Stomach smooth muscle (tissue), 2 donors: ENCODE measurements at regions not wholly inside any gene's neighbourhood (a gene's known extent, or its start where the extent isn't known, plus 50 kb on each side); places are given as distances from the start of the nearest gene placed in this dataset.

Experiments used
- H3K27ac ChIP-seq: one replicate; pipeline ENCODE4 v1.7.0; 2013; ENCODE audit warnings: mild to moderate bottlenecking, low read length, inconsistent platforms
- H3K27me3 ChIP-seq, 2 donors: one replicate each; pipeline ENCODE4 v1.7.0; 2013; ENCODE audit warnings: low read length in 2 of 2; ENCODE audit not compliant: insufficient read depth in 2 of 2, control insufficient read depth in 1 of 2
- H3K36me3 ChIP-seq, 2 donors: one replicate each; pipeline ENCODE4 v1.7.0; 2013; ENCODE audit warnings: low read length in 2 of 2; ENCODE audit not compliant: control insufficient read depth in 2 of 2, insufficient read depth in 2 of 2
- H3K4me1 ChIP-seq: one replicate; pipeline ENCODE4 v1.7.0; 2013; ENCODE audit warnings: low read length; ENCODE audit not compliant: control insufficient read depth, insufficient read depth
- H3K4me3 ChIP-seq, 2 donors: one replicate each; pipeline ENCODE4 v1.7.0; 2013; ENCODE audit warnings: low read length in 2 of 2
- H3K9ac ChIP-seq, 2 donors: one replicate each; pipeline ENCODE4 v1.7.0; 2013; ENCODE audit warnings: low read length in 2 of 2, mild to moderate bottlenecking in 1 of 2
- H3K9me3 ChIP-seq, 2 donors: one replicate each; pipeline ENCODE4 v1.7.0; 2013; ENCODE audit warnings: low read length in 2 of 2; ENCODE audit not compliant: control insufficient read depth in 2 of 2
- donor health status: healthy.
- donor health status: Pancreatic carcinoma.

- no peak overlapping the region for H3K9ac ChIP-seq
- H3K27ac ChIP-seq, result no peak overlapping the region
- peaks cover 0 to 2% of the 10 kb centered on the region in 2 donors for H3K9me3 ChIP-seq
- peaks cover 2% of the 10 kb centered on the region for H3K4me1 ChIP-seq
- H3K27me3 ChIP-seq, result no peaks in the 10 kb centered on the region
- H3K36me3 ChIP-seq, result no peaks in the 10 kb centered on the region
- H3K4me3 ChIP-seq, result no peak overlapping the region
Measured at GRCh38 chr6:110041830-110042229, 63.7 kb downstream of the GPR6 start.

DNA sequence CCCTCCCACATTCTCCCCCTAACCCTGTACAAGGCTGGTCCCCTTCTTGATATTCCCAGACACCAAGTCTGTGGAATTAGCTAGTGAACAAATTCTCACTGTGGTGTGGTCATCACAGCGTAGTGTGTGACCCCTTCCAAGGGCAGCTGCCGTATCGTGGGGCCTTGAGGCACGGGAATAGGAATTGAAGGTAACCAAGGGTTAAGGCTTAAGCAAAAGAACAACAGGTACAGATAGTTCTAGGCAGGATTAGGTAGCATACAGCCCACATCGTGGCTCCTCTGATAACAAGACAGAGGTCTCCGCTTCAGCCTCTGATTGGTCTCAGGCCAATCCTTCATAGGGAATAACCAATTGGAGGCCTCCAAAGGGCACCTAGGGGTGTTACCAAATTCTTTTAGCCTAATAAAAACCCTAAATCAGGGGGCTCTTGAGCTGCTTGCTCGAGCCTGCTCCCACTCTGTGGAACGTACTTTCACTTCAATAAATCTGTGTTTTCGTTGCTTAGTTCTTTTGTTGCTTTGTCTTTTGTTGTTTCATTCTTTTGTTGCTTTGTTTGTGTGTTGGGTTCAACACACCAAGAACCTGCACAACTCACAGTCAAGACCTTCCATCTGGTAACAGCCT lies 64.7 kb downstream of the GPR6 start:
- H3K36me3 ChIP-seq, result no peaks in the 10 kb centered on the region
- no peak overlapping the region for H3K9ac ChIP-seq
- no peak overlapping the region for H3K4me3 ChIP-seq
- H3K27ac ChIP-seq, result no peak overlapping the region
- peaks cover 2% of the 10 kb centered on the region for H3K4me1 ChIP-seq
- H3K9me3 ChIP-seq, result peaks cover 0 to 2% of the 10 kb centered on the region in 2 donors
- H3K27me3 ChIP-seq, result no peaks in the 10 kb centered on the region

- no peaks in the 10 kb centered on the region for H3K27me3 ChIP-seq
- no peaks in the 10 kb centered on the region for H3K36me3 ChIP-seq
- H3K9me3 ChIP-seq, result peaks cover 0 to 2% of the 10 kb centered on the region in 2 donors
- H3K27ac ChIP-seq, result no peak overlapping the region
- H3K4me3 ChIP-seq, result no peak overlapping the region
- H3K9ac ChIP-seq, result no peak overlapping the region
- peaks cover 2% of the 10 kb centered on the region for H3K4me1 ChIP-seq
Measured at GRCh38 chr6:110043366-110043994, 65.4 kb downstream of the GPR6 start.

GRCh38 chr6:110044096-110044495 lies 66.0 kb downstream of the GPR6 start:
- Histone ChIP-seq H3K36me3 (no peaks in the 10 kb centered on the region), H3K27ac (no peak overlapping the region), H3K4me3 (no peak overlapping the region), H3K9me3 (peaks cover 0 to 2% of the 10 kb centered on the region in 2 donors), H3K4me1 (peaks cover 2% of the 10 kb centered on the region), H3K9ac (no peak overlapping the region), H3K27me3 (no peaks in the 10 kb centered on the region)

GRCh38 chr6:110044622-110045021 lies 66.5 kb downstream of the GPR6 start:
- no peak overlapping the region for H3K9ac ChIP-seq
- no peaks in the 10 kb centered on the region for H3K27me3 ChIP-seq
- H3K9me3 ChIP-seq, result peaks cover 0 to 2% of the 10 kb centered on the region in 2 donors
- H3K27ac ChIP-seq, result no peak overlapping the region
- H3K4me3 ChIP-seq, result no peak overlapping the region
- peaks cover 2% of the 10 kb centered on the region for H3K4me1 ChIP-seq
- H3K36me3 ChIP-seq, result no peaks in the 10 kb centered on the region

DNA sequence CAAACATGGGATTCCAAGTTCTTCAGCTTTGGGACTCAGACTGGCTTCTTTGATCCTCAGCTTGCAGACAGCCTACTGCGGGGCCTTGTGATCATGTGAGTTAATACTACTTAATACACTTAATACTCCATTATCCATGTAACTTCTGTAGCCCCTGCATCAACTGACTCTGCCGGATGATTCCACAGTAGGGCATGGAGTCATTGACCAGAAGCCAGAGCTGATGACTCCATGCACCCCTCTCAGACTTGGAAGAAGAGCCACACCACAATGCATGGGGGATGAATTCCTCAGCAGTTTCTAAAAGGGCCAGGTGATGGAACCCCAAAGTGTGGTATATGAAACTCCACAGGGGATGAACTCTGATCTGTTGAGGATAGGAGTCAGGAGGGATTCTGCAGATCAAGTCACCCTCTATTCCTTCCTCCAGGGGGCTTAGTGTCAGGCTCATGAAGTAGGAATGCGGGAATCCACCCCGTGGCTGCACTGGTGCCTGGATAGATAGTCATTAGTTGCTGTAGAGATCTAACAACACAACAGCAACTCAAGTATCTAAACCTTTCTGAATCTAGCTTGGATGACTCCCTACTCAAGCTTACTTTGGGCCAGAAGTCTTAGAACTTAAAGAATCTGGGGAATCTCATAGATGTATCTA lies 70.2 kb downstream of the GPR6 start:
- H3K36me3 ChIP-seq, result no peaks in the 10 kb centered on the region
- H3K4me1 ChIP-seq, result no peaks in the 10 kb centered on the region
- H3K27me3 ChIP-seq, result no peaks in the 10 kb centered on the region
- H3K27ac ChIP-seq, result no peak overlapping the region
- H3K9me3 ChIP-seq, result peaks cover 0 to 2% of the 10 kb centered on the region in 2 donors
- H3K9ac ChIP-seq, result no peak overlapping the region
- H3K4me3 ChIP-seq, result no peak overlapping the region

GRCh38 chr6:110049696-110050439 lies 71.8 kb downstream of the GPR6 start:
- Histone ChIP-seq H3K9me3 (peaks cover 0 to 2% of the 10 kb centered on the region in 2 donors), H3K27me3 (peaks cover 0 to 2% of the 10 kb centered on the region in 2 donors), H3K36me3 (no peaks in the 10 kb centered on the region), H3K27ac (no peak overlapping the region), H3K4me1 (peaks cover 2% of the 10 kb centered on the region), H3K9ac (no peak overlapping the region), H3K4me3 (no peak overlapping the region)
